ENCODE measurements at regions not wholly inside any gene's neighbourhood (a gene's known extent, or its start where the extent isn't known, plus 50 kb on each side); places are given as distances from the start of the nearest gene placed in this dataset.
"Not testable (repeated sequence)": the region's sequence is repeated elsewhere in the genome, so short reads cannot be mapped to it uniquely, and the experiment has no call there.

GRCh38 chr5:6273090-6273735, 105.1 kb downstream of the MED10 start:
- no peak for FAIRE-seq

GRCh38 chr5:6269925-6270324, 108.4 kb downstream of the MED10 start:
- no peak for FAIRE-seq

- no peak for FAIRE-seq
These were observed 111.6 kb downstream of the MED10 start for GRCh38 chr5:6266671-6267197.

GRCh38 chr5:6264394-6264793, 114.0 kb downstream of the MED10 start:
- no peak for FAIRE-seq

- FAIRE-seq: no peak
These were observed 115.5 kb downstream of the MED10 start for GRCh38 chr5:6262651-6263363.

- FAIRE-seq: no peak
These were observed 116.7 kb downstream of the MED10 start for GRCh38 chr5:6261668-6262067.

GRCh38 chr5:6261256-6261655, 117.1 kb downstream of the MED10 start:
- FAIRE-seq: no peak

GRCh38 chr5:6260846-6261245, 117.5 kb downstream of the MED10 start:
- no peak for FAIRE-seq

- no peak for FAIRE-seq
These were observed 121.4 kb downstream of the MED10 start for GRCh38 chr5:6256901-6257300.

- FAIRE-seq: no peak
These were observed 122.4 kb downstream of the MED10 start for GRCh38 chr5:6255956-6256355.

GRCh38 chr5:6253846-6254245, 124.5 kb downstream of the MED10 start:
- FAIRE-seq: no peak

GRCh38 chr5:6253281-6253680, 125.1 kb downstream of the MED10 start:
- no peak for FAIRE-seq

GRCh38 chr5:6252581-6252980, 125.8 kb downstream of the MED10 start:
- no peak for FAIRE-seq

GRCh38 chr5:6251565-6252102, 126.7 kb downstream of the MED10 start:
- no peak for FAIRE-seq

- no peak for FAIRE-seq
These were observed 128.2 kb downstream of the MED10 start for GRCh38 chr5:6250121-6250520.

GRCh38 chr5:6248132-6248531, 130.2 kb downstream of the MED10 start:
- FAIRE-seq: no peak

GRCh38 chr5:6246820-6247437, 131.4 kb downstream of the MED10 start:
- FAIRE-seq: no peak

- FAIRE-seq: no peak
These were observed 134.0 kb downstream of the MED10 start for GRCh38 chr5:6244339-6244714.

- no peak for FAIRE-seq
These were observed 134.5 kb downstream of the MED10 start for GRCh38 chr5:6243706-6244338.

- FAIRE-seq: not testable (repeated sequence)
These were observed 137.3 kb downstream of the MED10 start for GRCh38 chr5:6241056-6241455.

- FAIRE-seq: no peak
These were observed 141.4 kb downstream of the MED10 start for GRCh38 chr5:6236858-6237481.

GRCh38 chr5:6236170-6236793, 142.1 kb downstream of the MED10 start:
- no peak for FAIRE-seq
